Right kidney (tissue), 1 donor: ENCODE measurements at regions not wholly inside any gene's neighbourhood (a gene's known extent, or its start where the extent isn't known, plus 50 kb on each side); places are given as distances from the start of the nearest gene placed in this dataset.
"Not testable (repeated sequence)": the region's sequence is repeated elsewhere in the genome, so short reads cannot be mapped to it uniquely, and the experiment has no call there.

Experiments used
- DNase-seq: peaks from one replicate; pipeline ENCODE4 v3.0.0-alpha.2; 2016

- no peak for DNase-seq
Observed at GRCh38 chr18:39186008-39186407, 1620.4 kb upstream of the CELF4 start.

- DNase-seq = no peak
Observed at GRCh38 chr18:39184176-39184575, 1618.6 kb upstream of the CELF4 start.

GRCh38 chr18:39178166-39178565 is 1612.6 kb upstream of the CELF4 start:
- no peak for DNase-seq

GRCh38 chr18:39172695-39173421 is 1607.3 kb upstream of the CELF4 start:
- no peak for DNase-seq

GRCh38 chr18:39168723-39169122 is 1603.1 kb upstream of the CELF4 start:
- DNase-seq = no peak

GRCh38 chr18:39167990-39168389 is 1602.4 kb upstream of the CELF4 start:
- no peak for DNase-seq

GRCh38 chr18:39166776-39167175 is 1601.2 kb upstream of the CELF4 start:
- DNase-seq = no peak

GRCh38 chr18:39162013-39162827 is 1596.6 kb upstream of the CELF4 start:
- no peak for DNase-seq

- DNase-seq = no peak
Observed at GRCh38 chr18:39149211-39149806, 1583.7 kb upstream of the CELF4 start.

GRCh38 chr18:39134255-39134654 is 1568.7 kb upstream of the CELF4 start:
- no peak for DNase-seq

GRCh38 chr18:39127538-39127937 is 1561.9 kb upstream of the CELF4 start:
- DNase-seq = not testable (repeated sequence)

GRCh38 chr18:39113790-39114189 is 1548.2 kb upstream of the CELF4 start:
- DNase-seq = peak; percentile 12

- no peak for DNase-seq
Observed at GRCh38 chr18:39105104-39105503, 1539.5 kb upstream of the CELF4 start.

GRCh38 chr18:39072970-39073369 is 1507.4 kb upstream of the CELF4 start:
- no peak for DNase-seq

- no peak for DNase-seq
Observed at GRCh38 chr18:39062426-39062825, 1496.8 kb upstream of the CELF4 start.

GRCh38 chr18:39058386-39059000 is 1492.9 kb upstream of the CELF4 start:
- no peak for DNase-seq

GRCh38 chr18:39057423-39058064 is 1491.9 kb upstream of the CELF4 start:
- DNase-seq = no peak

GRCh38 chr18:39053571-39053970 is 1488.0 kb upstream of the CELF4 start:
- no peak for DNase-seq

GRCh38 chr18:39051013-39051412 is 1485.4 kb upstream of the CELF4 start:
- no peak for DNase-seq

- DNase-seq = no peak
Observed at GRCh38 chr18:39039813-39040212, 1474.2 kb upstream of the CELF4 start.

- no peak for DNase-seq
Observed at GRCh38 chr18:39037925-39038324, 1472.3 kb upstream of the CELF4 start.

- DNase-seq = no peak
Observed at GRCh38 chr18:39033312-39033711, 1467.7 kb upstream of the CELF4 start.
